H1 (cell line): ENCODE measurements at regions not wholly inside any gene's neighbourhood (a gene's known extent, or its start where the extent isn't known, plus 50 kb on each side); places are given as distances from the start of the nearest gene placed in this dataset.

ENCODE experiments used
- CTCF ChIA-PET: fragments of 300-600 bp; sonication (Branson Sonifier 250); formaldehyde crosslinking; loops from one replicate; lab custom pipeline; 2021; ENCODE audit not compliant: partially characterized antibody; lab: Charles Lee
- POLR2A ChIA-PET: fragments of 300-600 bp; sonication (Branson Sonifier 250); formaldehyde crosslinking; loops from one replicate; lab custom pipeline; 2021; ENCODE audit warnings: inconsistent platforms; ENCODE audit not compliant: partially characterized antibody; lab: Charles Lee
- DNase-seq, 2 experiments: peaks; one replicate each; pipeline versions ENCODE4 v3.0.0 to v3.0.0-alpha.2; 2010 to 2022; ENCODE audit warnings: low spot score in 2 of 2, low read depth in 1 of 2, mixed read lengths in 1 of 2
- FAIRE-seq: peaks from 2 replicates; lab custom pipeline; 2011; peaks lifted over from hg19 to GRCh38; lab: Jason Lieb, UNC
- H2AFZ ChIP-seq: 2 replicates; pipeline ENCODE4 v1.8.1; 2012; ENCODE audit warnings: low read length, inconsistent platforms
- H2AK5ac ChIP-seq: 2 replicates; pipeline ENCODE4 v1.6.1; 2013; ENCODE audit warnings: low read depth, low read length
- H2BK120ac ChIP-seq: replicated peaks from 2 replicates; pipeline ENCODE3; 2013; ENCODE audit warnings: low read depth, low read length, inconsistent platforms
- H2BK12ac ChIP-seq: 2 replicates; pipeline ENCODE4 v1.6.1; 2013; ENCODE audit warnings: low read depth, low read length
- H2BK15ac ChIP-seq: 2 replicates; pipeline ENCODE4 v1.6.1; 2013; ENCODE audit warnings: low read length
- H2BK20ac ChIP-seq: 2 replicates; pipeline ENCODE4 v1.6.1; 2013; ENCODE audit warnings: low read length
- H2BK5ac ChIP-seq: 2 replicates; pipeline ENCODE4 v1.6.1; 2013; ENCODE audit warnings: low read depth, low read length
- H3K14ac ChIP-seq: 2 replicates; pipeline ENCODE4 v1.6.1; 2013; ENCODE audit warnings: inconsistent platforms; ENCODE audit not compliant: insufficient read length
- H3K18ac ChIP-seq: 2 replicates; pipeline ENCODE4 v1.6.1; 2013; ENCODE audit warnings: low read length; ENCODE audit errors: extremely low read depth
- H3K23ac ChIP-seq: 2 replicates; pipeline ENCODE4 v1.6.1; 2013; ENCODE audit warnings: inconsistent platforms; ENCODE audit not compliant: insufficient read length
- H3K23me2 ChIP-seq: 2 replicates; pipeline ENCODE4 v1.6.1; 2013; ENCODE audit warnings: low read depth, low read length
- H3K27ac ChIP-seq: 2 replicates; pipeline ENCODE4 v1.6.1; 2011; ENCODE audit warnings: low read depth, low read length, inconsistent platforms
- H3K27me3 ChIP-seq, 4 experiments: replicated peaks in 1 of 4; 1 replicate in 1 of 4; 2 replicates in 3 of 4; pipeline versions ENCODE4 v1.6.1 to v1.8.1; 2011 to 2013; ENCODE audit warnings: low read length in 3 of 4, mild to moderate bottlenecking in 3 of 4, inconsistent platforms in 2 of 4, mixed read lengths in 2 of 4, moderate library complexity in 1 of 4; ENCODE audit not compliant: control insufficient read depth in 3 of 4, insufficient read depth in 3 of 4; ENCODE audit errors: extremely low read depth in 1 of 4
- H3K36me3 ChIP-seq, 4 experiments: 2 replicates each; pipeline versions ENCODE4 v1.6.1 to v1.8.1; 2011 to 2013; ENCODE audit warnings: mild to moderate bottlenecking in 4 of 4, low read length in 3 of 4, moderate library complexity in 2 of 4, control low read depth in 1 of 4, inconsistent platforms in 1 of 4; ENCODE audit not compliant: insufficient read depth in 4 of 4, control insufficient read depth in 2 of 4
- H3K4ac ChIP-seq: replicated peaks from 2 replicates; pipeline ENCODE3; 2013; ENCODE audit warnings: low read length, low read depth, mixed read lengths, inconsistent platforms; ENCODE audit not compliant: insufficient read length
- H3K4me1 ChIP-seq, 4 experiments: replicated peaks in 1 of 4; 1 replicate in 1 of 4; 2 replicates in 3 of 4; pipeline versions ENCODE4 v1.6.1 to v1.8.1; 2011 to 2013; ENCODE audit warnings: low read length in 3 of 4, inconsistent platforms in 2 of 4, mixed read lengths in 1 of 4; ENCODE audit not compliant: insufficient read depth in 4 of 4, control insufficient read depth in 3 of 4
- H3K4me2 ChIP-seq, 2 experiments: 2 replicates each; pipeline versions ENCODE4 v1.6.1 to v1.8.1; 2011 to 2013; ENCODE audit warnings: low read depth in 2 of 2, low read length in 2 of 2, control low read depth in 1 of 2, inconsistent platforms in 1 of 2, mild to moderate bottlenecking in 1 of 2; ENCODE audit not compliant: insufficient read depth in 1 of 2
- H3K4me3 ChIP-seq, 4 experiments: fragments of 200-600, 300-600 bp in 1 of 4; sonication (generic), shearing (Covaris generic), sonication (Bioruptor Twin) in 1 of 4; 2 replicates each; pipeline versions ENCODE4 v1.5.1 to v1.8.1; 2011 to 2016; ENCODE audit warnings: low read length in 4 of 4, low read depth in 3 of 4, control low read depth in 2 of 4, inconsistent platforms in 2 of 4, mild to moderate bottlenecking in 2 of 4, mixed read lengths in 1 of 4, moderate library complexity in 1 of 4; ENCODE audit not compliant: insufficient read depth in 2 of 4; ENCODE audit errors: extremely low read depth in 1 of 4
- H3K56ac ChIP-seq: replicated peaks from 2 replicates; pipeline ENCODE3; 2013; ENCODE audit warnings: low read depth, mild to moderate bottlenecking, mixed read lengths, low read length, inconsistent platforms; ENCODE audit not compliant: insufficient read length
- H3K79me1 ChIP-seq: 2 replicates; pipeline ENCODE4 v1.6.1; 2013; ENCODE audit warnings: low read depth, low read length, control low read depth
- H3K79me2 ChIP-seq, 2 experiments: 2 replicates each; pipeline versions ENCODE4 v1.6.1 to v1.8.1; 2012 to 2013; ENCODE audit warnings: low read length in 2 of 2, mild to moderate bottlenecking in 2 of 2, inconsistent platforms in 1 of 2; ENCODE audit not compliant: insufficient read depth in 2 of 2, control insufficient read depth in 1 of 2
- H3K9ac ChIP-seq, 4 experiments: replicated peaks in 1 of 4; 1 replicate in 1 of 4; 2 replicates in 3 of 4; pipeline versions ENCODE4 v1.6.1 to v1.8.1; 2011 to 2013; ENCODE audit warnings: low read depth in 3 of 4, low read length in 3 of 4, control low read depth in 2 of 4, mild to moderate bottlenecking in 2 of 4, moderate library complexity in 2 of 4, inconsistent platforms in 1 of 4; ENCODE audit errors: extremely low read depth in 1 of 4
- H3K9me3 ChIP-seq, 2 experiments: 2 replicates each; pipeline versions ENCODE4 v1.6.1 to v1.8.1; 2012 to 2013; ENCODE audit warnings: mild to moderate bottlenecking in 2 of 2, moderate library complexity in 2 of 2, control low read depth in 1 of 2, inconsistent platforms in 1 of 2, low read depth in 1 of 2, low read length in 1 of 2, mixed read lengths in 1 of 2; ENCODE audit not compliant: insufficient read depth in 2 of 2
- H4K20me1 ChIP-seq, 2 experiments: replicated peaks in 1 of 2; 2 replicates each; pipeline versions ENCODE3 to v1.8.1; 2011 to 2013; ENCODE audit warnings: inconsistent platforms in 2 of 2, low read length in 2 of 2, mild to moderate bottlenecking in 1 of 2; ENCODE audit not compliant: insufficient read depth in 2 of 2, control insufficient read depth in 1 of 2
- H4K5ac ChIP-seq: 2 replicates; pipeline ENCODE4 v1.6.1; 2013; ENCODE audit warnings: low read length, low read depth, mixed read lengths, inconsistent platforms; ENCODE audit not compliant: insufficient read length
- H4K8ac ChIP-seq: 2 replicates; pipeline ENCODE4 v1.8.0; 2013; ENCODE audit warnings: mild to moderate bottlenecking, moderate library complexity, low read length, inconsistent platforms; ENCODE audit not compliant: insufficient read depth; ENCODE audit errors: extremely low read depth
- H4K91ac ChIP-seq: replicated peaks from 2 replicates; pipeline ENCODE3; 2013; ENCODE audit warnings: low read length, mixed read lengths, inconsistent platforms; ENCODE audit not compliant: insufficient read length
- ATF2 ChIP-seq: IDR thresholded peaks from 2 replicates; pipeline ENCODE4 v1.6.1; 2012; ENCODE audit warnings: low read length, inconsistent platforms
- CTBP2 ChIP-seq: IDR thresholded peaks from 2 replicates; pipeline ENCODE4 v1.7.0; 2011; ENCODE audit warnings: borderline replicate concordance, mild to moderate bottlenecking, moderate library complexity, mixed read lengths, low read length; ENCODE audit not compliant: insufficient read depth, insufficient read length
- CTCF ChIP-seq, 3 experiments: IDR thresholded peaks; 1 replicate in 2 of 3; 2 replicates in 1 of 3; pipeline versions ENCODE4 v1.5.1 to v1.6.1; 2011; ENCODE audit warnings: low read length in 3 of 3, mild to moderate bottlenecking in 3 of 3, inconsistent platforms in 2 of 3, low read depth in 1 of 3, moderate library complexity in 1 of 3; ENCODE audit not compliant: insufficient read depth in 1 of 3; ENCODE audit errors: control extremely low read depth in 1 of 3
- GTF2F1 ChIP-seq: IDR thresholded peaks from 2 replicates; pipeline ENCODE4 v1.6.1; 2012; ENCODE audit warnings: low read depth, low read length, improper control_type of control experiment, borderline replicate concordance
- JUND ChIP-seq: IDR thresholded peaks from 2 replicates; pipeline ENCODE4 v1.6.1; 2011; ENCODE audit warnings: mild to moderate bottlenecking, improper control_type of control experiment, low read length
- ZNF274 ChIP-seq: IDR thresholded peaks from 2 replicates; pipeline ENCODE4 v1.7.0; 2012; ENCODE audit warnings: low read length, borderline replicate concordance; ENCODE audit errors: extremely low read depth
- WGBS, 2 experiments: shearing (Covaris generic) in 1 of 2; methylation state at CpG; one replicate each; pipeline versions ENCODE4 v1.1.6 to v1.1.7; 2013 to 2015; ENCODE audit warnings: low lambda C conversion rate in 2 of 2, mixed read lengths in 2 of 2, inconsistent platforms in 1 of 2, low coverage in 1 of 2, missing lambda C conversion rate in 1 of 2; ENCODE audit not compliant: insufficient replicate concordance in 2 of 2, insufficient coverage in 1 of 2, insufficient read length in 1 of 2; ENCODE audit errors: extremely low coverage in 1 of 2, missing lambda C conversion rate in 1 of 2; 5-methylcytosine and 5-hydroxymethylcytosine counted together

GRCh38 chr15:81940467-81941451, 105.1 kb downstream of the MEX3B start:
- no peak overlapping the region for H3K14ac ChIP-seq
- no peak overlapping the region for H3K4me2 ChIP-seq
- H4K91ac ChIP-seq: no peak overlapping the region
- no peak overlapping the region for H2AK5ac ChIP-seq
- H2BK120ac ChIP-seq: no peak overlapping the region
- no peak for FAIRE-seq
- no peaks in the 10 kb centered on the region for H3K79me1 ChIP-seq
- H3K4ac ChIP-seq: no peak overlapping the region
- H3K23me2 ChIP-seq: no peaks in the 10 kb centered on the region
- no peak overlapping the region for H2BK15ac ChIP-seq
- no peak overlapping the region for H2BK5ac ChIP-seq
- no peak overlapping the region for H3K56ac ChIP-seq
- H3K27me3 ChIP-seq: no peaks in the 10 kb centered on the region
- peaks cover 0 to 2% of the 10 kb centered on the region in 2 experiments for H4K20me1 ChIP-seq
- H3K9me3 ChIP-seq: no peaks in the 10 kb centered on the region
- no peak overlapping the region for H3K4me3 ChIP-seq
- H4K8ac ChIP-seq: no peak overlapping the region
- CTCF ChIA-PET: interaction anchor here (0.7 to 3.4 kb wide), 28 partner anchors 7 to 531 kb away, joined by 3 to 20 read pairs (median 4); no protein-coding TSS in a partner anchor
- no peaks in the 10 kb centered on the region for H3K36me3 ChIP-seq
- no peak overlapping the region for H2AFZ ChIP-seq
- no peak overlapping the region for H3K18ac ChIP-seq
- POLR2A ChIA-PET: interaction anchor here (0.7 kb wide), 2 partner anchors 41 to 188 kb away, joined by 3 read pairs; no protein-coding TSS in a partner anchor
- 100% methylated on average over 1 of the region's 1 CpG; no CpG with 5 or more reads in 1 of the 2 experiments for WGBS, 2 experiments
- no peak overlapping the region for H2BK12ac ChIP-seq
- no peak overlapping the region for H3K9ac ChIP-seq
- H3K4me1 ChIP-seq: peaks cover 0 to 5% (median 1%) of the 10 kb centered on the region in 4 experiments; a peak in 2 of 7 replicates
- H4K5ac ChIP-seq: no peak overlapping the region
- no peak overlapping the region for H3K27ac ChIP-seq
- DNase-seq: no peak
- no peak overlapping the region for H3K23ac ChIP-seq
- no peaks in the 10 kb centered on the region for H3K79me2 ChIP-seq
- H2BK20ac ChIP-seq: no peak overlapping the region
- TF ChIP-seq CTCF (IDR thresholded peaks at IDR 0.05; ENCODE audit: control extremely low read depth in 1 of 3, insufficient read depth in 1 of 3, low read depth in 1 of 3, low read length in 3 of 3) (no peak), GTF2F1 (no peak), CTBP2 (no peak), ATF2 (no peak), ZNF274 (no peak), JUND (no peak)
